ENCODE measurements at regions not wholly inside any gene's neighbourhood (a gene's known extent, or its start where the extent isn't known, plus 50 kb on each side); places are given as distances from the start of the nearest gene placed in this dataset.

GRCh38 chr5:99243111-99243510 is 314.3 kb upstream of the CHD1 start:
- TF ChIP-seq ZFX (IDR thresholded peaks at IDR 0.05; ENCODE audit: borderline replicate concordance) (no peak), CTCF (IDR thresholded peaks at IDR 0.05) (no peak)

GRCh38 chr5:99239826-99240360 is 311.1 kb upstream of the CHD1 start:
- H3K27ac ChIP-seq, result no peak overlapping the region
- TF ChIP-seq ZFX (IDR thresholded peaks at IDR 0.05; ENCODE audit: borderline replicate concordance), result no peak
- TF ChIP-seq CTCF (IDR thresholded peaks at IDR 0.05), result no peak

More at GRCh38 chr5:99243111-99243510, 314.3 kb upstream of the CHD1 start:
- H3K27ac ChIP-seq, result no peak overlapping the region

GRCh38 chr5:99191206-99191745 is 262.5 kb upstream of the CHD1 start:
- no peak overlapping the region for H3K27ac ChIP-seq
- TF ChIP-seq ZFX (IDR thresholded peaks at IDR 0.05; ENCODE audit: borderline replicate concordance), result no peak
- no peak for TF ChIP-seq CTCF (IDR thresholded peaks at IDR 0.05)

- no peak for TF ChIP-seq ZFX (IDR thresholded peaks at IDR 0.05; ENCODE audit: borderline replicate concordance)
- no peak for TF ChIP-seq CTCF (IDR thresholded peaks at IDR 0.05)
- no peak overlapping the region for H3K27ac ChIP-seq
Measured at GRCh38 chr5:99187611-99188010, 258.8 kb upstream of the CHD1 start.

- H3K27ac ChIP-seq, result no peak overlapping the region
- TF ChIP-seq ZFX (IDR thresholded peaks at IDR 0.05; ENCODE audit: borderline replicate concordance) (no peak), CTCF (IDR thresholded peaks at IDR 0.05) (no peak)
Measured at GRCh38 chr5:99179206-99179605, 250.4 kb upstream of the CHD1 start.

- no peak for TF ChIP-seq CTCF (IDR thresholded peaks at IDR 0.05)
- H3K27ac ChIP-seq, result no peak overlapping the region
Measured at GRCh38 chr5:99177796-99178195, 249.0 kb upstream of the CHD1 start.

GRCh38 chr5:99176186-99176585 is 247.4 kb upstream of the CHD1 start:
- TF ChIP-seq CTCF (IDR thresholded peaks at IDR 0.05) (no peak), ZFX (IDR thresholded peaks at IDR 0.05; ENCODE audit: borderline replicate concordance) (no peak)
- no peak overlapping the region for H3K27ac ChIP-seq
